ENCODE measurements at regions not wholly inside any gene's neighbourhood (a gene's known extent, or its start where the extent isn't known, plus 50 kb on each side); places are given as distances from the start of the nearest gene placed in this dataset.
"Not testable (repeated sequence)": the region's sequence is repeated elsewhere in the genome, so short reads cannot be mapped to it uniquely, and the experiment has no call there.

DNA sequence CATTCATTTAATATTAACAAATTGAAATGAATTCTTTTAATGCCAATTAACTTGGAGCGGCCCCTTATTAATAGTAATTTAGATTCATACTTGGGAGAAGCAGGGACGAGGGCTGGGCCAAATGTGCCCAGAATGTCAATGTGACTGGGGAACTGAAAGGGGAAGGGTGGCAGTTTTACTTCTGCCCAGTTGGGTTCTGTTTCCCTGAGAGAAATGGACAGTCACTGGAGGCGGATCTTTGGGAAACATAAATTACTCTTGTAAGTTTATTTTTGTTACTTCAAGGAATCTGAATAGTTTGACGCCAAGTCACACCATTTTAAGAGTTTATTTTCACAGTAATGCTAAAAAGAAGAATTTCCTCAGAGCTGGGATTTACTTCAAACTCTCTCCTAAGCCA is 432.1 kb downstream of the CNTNAP3B start:
- H3K4me3 ChIP-seq; intact Hi-C loops (cut with DNase I); H3K36me3 ChIP-seq; H3K9me3 ChIP-seq; H3K27ac ChIP-seq; H3K4me1 ChIP-seq; H3K27me3 ChIP-seq; DNase-seq; H3K9ac ChIP-seq (ENCODE audit: low read depth in 2 of 2, low read length in 2 of 2): not testable (repeated sequence)

DNA sequence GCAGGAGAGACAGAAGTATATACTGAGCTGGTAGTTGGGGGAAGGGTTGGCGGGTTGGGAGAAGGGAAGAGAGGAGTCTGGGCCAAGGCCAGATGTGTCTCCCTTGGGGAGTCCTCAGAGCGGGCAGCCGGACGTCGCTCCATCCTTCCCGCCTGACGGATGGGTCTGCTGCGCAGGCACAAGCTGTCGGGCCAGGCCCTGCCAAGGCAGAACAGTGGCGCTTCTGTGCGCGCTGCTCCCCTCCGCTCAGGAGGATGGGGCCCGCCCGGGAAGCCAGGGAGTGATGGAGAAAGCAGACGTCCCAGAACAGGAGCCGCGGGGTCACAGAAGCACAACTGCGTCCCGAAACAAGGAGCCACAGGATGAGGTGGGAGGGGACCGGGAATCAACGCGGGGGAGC is 449.9 kb downstream of the CNTNAP3B start:
- H3K27ac ChIP-seq; intact Hi-C loops (cut with DNase I); H3K4me1 ChIP-seq; H3K9me3 ChIP-seq; H3K9ac ChIP-seq (ENCODE audit: low read depth in 2 of 2, low read length in 2 of 2); DNase-seq; H3K36me3 ChIP-seq; H3K27me3 ChIP-seq; H3K4me3 ChIP-seq: not testable (repeated sequence)

DNA sequence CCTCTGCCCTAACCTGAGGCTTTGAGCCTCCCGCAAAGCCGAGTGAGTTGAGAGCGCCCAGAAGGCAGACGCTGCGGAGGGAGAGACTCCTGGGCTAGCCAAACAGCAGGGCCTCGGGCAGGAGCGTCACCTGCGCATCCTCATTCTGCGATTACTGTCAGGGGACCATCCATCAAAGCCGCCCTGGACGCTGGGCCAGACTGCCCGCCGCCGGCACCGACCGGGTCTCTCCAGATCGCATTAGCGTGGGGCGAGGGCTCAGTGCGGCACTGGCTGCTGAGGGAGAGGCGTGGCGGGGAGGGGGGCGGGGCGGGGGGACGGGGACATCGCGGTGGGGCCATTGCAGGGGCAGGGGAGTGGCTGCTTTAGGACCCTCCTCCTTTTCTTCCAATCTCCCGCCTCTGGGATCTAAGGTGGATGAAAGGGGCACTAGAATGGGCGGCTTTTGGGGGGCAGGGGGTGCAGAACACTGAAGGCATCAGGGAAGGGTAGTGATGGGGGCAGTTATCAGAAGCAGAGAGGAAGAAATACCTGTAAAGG is 465.7 kb downstream of the CNTNAP3B start:
- H3K9me3 ChIP-seq; H3K36me3 ChIP-seq; H3K9ac ChIP-seq (ENCODE audit: low read depth in 2 of 2, low read length in 2 of 2); H3K4me3 ChIP-seq; H3K27ac ChIP-seq; H3K27me3 ChIP-seq; DNase-seq; H3K4me1 ChIP-seq; intact Hi-C loops (cut with DNase I): not testable (repeated sequence)

- H3K27me3 ChIP-seq; H3K9ac ChIP-seq (ENCODE audit: low read depth in 2 of 2, low read length in 2 of 2); intact Hi-C loops (cut with DNase I); H3K9me3 ChIP-seq; H3K27ac ChIP-seq; H3K4me3 ChIP-seq; H3K36me3 ChIP-seq; H3K4me1 ChIP-seq; DNase-seq: not testable (repeated sequence)
These were observed 469.6 kb upstream of the ZNG1F start for GRCh38 chr9:41658706-41659105.

- H3K4me3 ChIP-seq; intact Hi-C loops (cut with DNase I); H3K9ac ChIP-seq (ENCODE audit: low read depth in 2 of 2, low read length in 2 of 2); H3K4me1 ChIP-seq; DNase-seq; H3K27ac ChIP-seq; H3K27me3 ChIP-seq; H3K9me3 ChIP-seq; H3K36me3 ChIP-seq: not testable (repeated sequence)
These were observed 469.0 kb upstream of the ZNG1F start for GRCh38 chr9:41658116-41658515.

- H3K36me3 ChIP-seq; intact Hi-C loops (cut with DNase I); H3K4me1 ChIP-seq; DNase-seq; H3K27ac ChIP-seq; H3K9me3 ChIP-seq; H3K4me3 ChIP-seq; H3K9ac ChIP-seq (ENCODE audit: low read depth in 2 of 2, low read length in 2 of 2); H3K27me3 ChIP-seq: not testable (repeated sequence)
These were observed 468.0 kb upstream of the ZNG1F start for GRCh38 chr9:41657141-41657540.

GRCh38 chr9:41655071-41655554 is 466.0 kb upstream of the ZNG1F start:
- H3K4me3 ChIP-seq; H3K4me1 ChIP-seq; H3K27me3 ChIP-seq; H3K36me3 ChIP-seq; H3K9ac ChIP-seq (ENCODE audit: low read depth in 2 of 2, low read length in 2 of 2); H3K27ac ChIP-seq; intact Hi-C loops (cut with DNase I); H3K9me3 ChIP-seq: not testable (repeated sequence)
- peak; percentile 63 for DNase-seq

DNA sequence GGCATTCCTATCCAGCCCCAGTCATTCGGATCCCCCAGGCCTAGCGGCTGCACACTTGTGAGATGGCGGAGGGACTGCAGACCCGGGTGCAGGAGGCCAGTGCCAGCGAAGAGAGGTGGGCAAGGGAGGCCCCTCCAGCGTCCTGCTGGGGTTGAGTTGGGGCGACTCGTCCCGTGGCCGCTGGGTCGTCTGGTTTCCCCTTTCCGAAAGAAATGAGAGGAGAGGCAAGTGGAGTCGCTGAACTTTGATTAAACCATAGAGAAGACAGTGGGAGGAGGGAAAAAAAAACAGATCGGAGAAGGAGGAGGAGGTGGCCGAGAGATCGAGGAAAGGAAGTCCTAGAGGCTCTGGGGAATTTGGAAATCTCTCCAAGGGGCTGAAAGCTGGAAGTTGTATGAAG is 465.2 kb upstream of the ZNG1F start:
- not testable (repeated sequence) for DNase-seq; H3K4me3 ChIP-seq; H3K9ac ChIP-seq (ENCODE audit: low read depth in 2 of 2, low read length in 2 of 2)

DNA sequence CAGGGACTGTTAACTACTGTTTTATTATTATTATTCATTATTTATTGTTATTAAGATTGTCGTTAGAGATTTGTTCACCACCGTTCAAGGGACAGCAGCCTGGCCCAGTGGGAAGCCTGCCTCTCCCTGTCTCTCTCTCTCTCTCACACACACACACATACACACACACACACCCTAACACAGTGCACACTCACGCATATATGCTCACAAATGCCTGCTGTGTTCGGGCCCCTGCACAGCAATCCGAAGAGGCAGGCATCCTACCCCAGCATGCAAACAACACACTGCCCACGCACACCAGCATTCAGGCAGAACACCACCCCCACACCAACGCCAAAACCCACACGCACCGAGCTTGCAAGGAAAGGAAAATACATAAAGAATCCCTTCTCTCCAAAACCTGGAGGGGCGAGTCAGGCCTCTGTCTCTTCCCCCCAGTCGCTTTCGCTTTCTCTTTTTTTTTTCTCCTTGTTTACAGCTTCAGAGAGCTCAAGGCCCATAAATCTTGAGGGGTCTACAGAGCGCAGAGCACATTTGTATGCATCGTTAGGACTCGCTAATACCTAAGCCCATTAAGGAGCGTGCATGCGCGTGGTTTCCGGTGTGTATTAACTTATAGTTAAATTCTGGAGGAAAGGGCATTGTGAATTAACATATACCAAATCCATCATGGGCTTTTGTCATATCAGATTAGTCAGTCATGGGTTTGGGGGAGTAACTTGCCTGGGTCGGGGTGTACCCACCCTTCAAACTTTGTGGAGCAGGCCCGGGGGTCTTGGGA is 464.6 kb upstream of the ZNG1F start:
- H3K4me3 ChIP-seq, H3K27ac ChIP-seq: not testable (repeated sequence)

More for the DNA sequence above, 465.2 kb upstream of the ZNG1F start:
- H3K27me3 ChIP-seq; H3K9me3 ChIP-seq; H3K36me3 ChIP-seq; intact Hi-C loops (cut with DNase I); H3K27ac ChIP-seq; H3K4me1 ChIP-seq: not testable (repeated sequence)

GRCh38 chr9:41652800-41653199 is 463.7 kb upstream of the ZNG1F start:
- H3K4me3 ChIP-seq; H3K9me3 ChIP-seq; H3K4me1 ChIP-seq; H3K27me3 ChIP-seq; H3K36me3 ChIP-seq; H3K27ac ChIP-seq; intact Hi-C loops (cut with DNase I); DNase-seq; H3K9ac ChIP-seq (ENCODE audit: low read depth in 2 of 2, low read length in 2 of 2): not testable (repeated sequence)

More for the DNA sequence above, 464.6 kb upstream of the ZNG1F start:
- H3K4me1 ChIP-seq; H3K9me3 ChIP-seq; H3K27me3 ChIP-seq; H3K36me3 ChIP-seq; DNase-seq; intact Hi-C loops (cut with DNase I); H3K9ac ChIP-seq (ENCODE audit: low read depth in 2 of 2, low read length in 2 of 2): not testable (repeated sequence)

GRCh38 chr9:41652100-41652713 is 463.1 kb upstream of the ZNG1F start:
- intact Hi-C loops (cut with DNase I); H3K4me3 ChIP-seq; H3K27ac ChIP-seq; H3K27me3 ChIP-seq; H3K36me3 ChIP-seq; H3K4me1 ChIP-seq; DNase-seq; H3K9ac ChIP-seq (ENCODE audit: low read depth in 2 of 2, low read length in 2 of 2); H3K9me3 ChIP-seq: not testable (repeated sequence)

- intact Hi-C loops (cut with DNase I); H3K4me3 ChIP-seq; H3K9ac ChIP-seq (ENCODE audit: low read depth in 2 of 2, low read length in 2 of 2); H3K36me3 ChIP-seq; DNase-seq; H3K27me3 ChIP-seq; H3K9me3 ChIP-seq; H3K4me1 ChIP-seq; H3K27ac ChIP-seq: not testable (repeated sequence)
These were observed 461.0 kb upstream of the ZNG1F start for GRCh38 chr9:41650086-41650485.

GRCh38 chr9:41648564-41648963 is 459.4 kb upstream of the ZNG1F start:
- H3K9ac ChIP-seq (ENCODE audit: low read depth in 2 of 2, low read length in 2 of 2); intact Hi-C loops (cut with DNase I); DNase-seq; H3K27me3 ChIP-seq; H3K4me3 ChIP-seq; H3K27ac ChIP-seq; H3K36me3 ChIP-seq; H3K9me3 ChIP-seq; H3K4me1 ChIP-seq: not testable (repeated sequence)
